ENCODE measurements at regions not wholly inside any gene's neighbourhood (a gene's known extent, or its start where the extent isn't known, plus 50 kb on each side); places are given as distances from the start of the nearest gene placed in this dataset.

DNA sequence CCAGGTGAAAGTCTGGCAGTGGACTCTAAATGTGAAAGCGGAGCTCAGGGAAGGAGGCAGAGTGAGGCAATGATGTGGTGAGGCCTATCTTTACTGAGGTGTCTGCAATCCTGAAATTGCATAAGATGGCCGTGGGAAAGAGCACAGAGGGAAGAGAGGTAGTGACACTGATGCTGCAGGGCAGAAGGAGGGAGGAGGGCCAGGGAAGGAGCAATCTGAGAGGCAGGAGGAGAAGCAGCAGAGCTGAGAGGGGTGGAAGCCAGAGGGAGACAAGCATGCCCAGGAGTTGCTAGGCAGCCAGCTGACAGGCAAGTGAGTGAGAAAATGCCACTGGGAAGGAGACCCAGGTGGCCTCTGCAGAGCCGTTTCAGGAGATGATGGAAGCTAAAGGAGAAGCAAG is 97.4 kb upstream of the CNR1 start:
- TF ChIP-seq, protein P1, sequence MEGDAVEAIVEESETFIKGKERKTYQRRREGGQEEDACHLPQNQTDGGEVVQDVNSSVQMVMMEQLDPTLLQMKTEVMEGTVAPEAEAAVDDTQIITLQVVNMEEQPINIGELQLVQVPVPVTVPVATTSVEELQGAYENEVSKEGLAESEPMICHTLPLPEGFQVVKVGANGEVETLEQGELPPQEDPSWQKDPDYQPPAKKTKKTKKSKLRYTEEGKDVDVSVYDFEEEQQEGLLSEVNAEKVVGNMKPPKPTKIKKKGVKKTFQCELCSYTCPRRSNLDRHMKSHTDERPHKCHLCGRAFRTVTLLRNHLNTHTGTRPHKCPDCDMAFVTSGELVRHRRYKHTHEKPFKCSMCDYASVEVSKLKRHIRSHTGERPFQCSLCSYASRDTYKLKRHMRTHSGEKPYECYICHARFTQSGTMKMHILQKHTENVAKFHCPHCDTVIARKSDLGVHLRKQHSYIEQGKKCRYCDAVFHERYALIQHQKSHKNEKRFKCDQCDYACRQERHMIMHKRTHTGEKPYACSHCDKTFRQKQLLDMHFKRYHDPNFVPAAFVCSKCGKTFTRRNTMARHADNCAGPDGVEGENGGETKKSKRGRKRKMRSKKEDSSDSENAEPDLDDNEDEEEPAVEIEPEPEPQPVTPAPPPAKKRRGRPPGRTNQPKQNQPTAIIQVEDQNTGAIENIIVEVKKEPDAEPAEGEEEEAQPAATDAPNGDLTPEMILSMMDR (IDR thresholded peaks at IDR 0.05 in 4 of 5, conservative IDR thresholded peaks at IDR 0.05 in 1 of 5), result no peak
- no peak for TF ChIP-seq POLR2A (IDR thresholded peaks at IDR 0.05)

All from gastrocnemius medialis (tissue), 4 donors.